Stimulated activated effector memory CD8-positive, alpha-beta T cell treated with anti-CD3 and anti-CD28 coated beads, Interleukin-12 subunit alpha, Interleukin-12 subunit beta, amount 100 ng/mL, for 72 hours (primary cell): ENCODE measurements at regions not wholly inside any gene's neighbourhood (a gene's known extent, or its start where the extent isn't known, plus 50 kb on each side); places are given as distances from the start of the nearest gene placed in this dataset.

ENCODE experiments used
- ATAC-seq: fragments of 150-1000 bp; cut with Tn5 transposase; 2 replicates; pipeline ENCODE4 v1.10.0; 2021
- DNase-seq, 2 donors: peaks; one replicate each; pipeline ENCODE4 v3.0.0; 2021 to 2022; ENCODE audit warnings: low spot score in 2 of 2
- H3K27ac Mint-ChIP-seq: one replicate; pipeline ENCODE4 v1.8.0; 2022; ENCODE audit warnings: mild to moderate bottlenecking, mixed read lengths
- H3K36me3 Mint-ChIP-seq: one replicate; pipeline ENCODE4 v1.8.0; 2022; ENCODE audit warnings: mild to moderate bottlenecking, mixed read lengths
- H3K4me1 Mint-ChIP-seq: one replicate; pipeline ENCODE4 v1.8.0; 2022; ENCODE audit warnings: mixed read lengths
- H3K4me3 Mint-ChIP-seq: one replicate; pipeline ENCODE4 v1.8.0; 2022; ENCODE audit warnings: mild to moderate bottlenecking, mixed read lengths
- H3K9me3 Mint-ChIP-seq: one replicate; pipeline ENCODE4 v1.8.0; 2022; ENCODE audit warnings: mixed read lengths

- Mint-ChIP-seq H3K36me3 (no peaks in the 10 kb centered on the region), H3K4me3 (no peak overlapping the region), H3K27ac (no peak overlapping the region), H3K4me1 (no peaks in the 10 kb centered on the region), H3K9me3 (peaks cover 3% of the 10 kb centered on the region)
- ATAC-seq = no peak
- DNase-seq = no peak
Observed at GRCh38 chr13:70969321-70969720, 861.1 kb upstream of the KLHL1 start.

- Mint-ChIP-seq H3K4me3 (no peak overlapping the region), H3K36me3 (no peaks in the 10 kb centered on the region), H3K9me3 (peaks cover 1% of the 10 kb centered on the region), H3K4me1 (no peaks in the 10 kb centered on the region), H3K27ac (no peak overlapping the region)
- peak; percentile 39 for ATAC-seq
- no peak for DNase-seq
Observed at GRCh38 chr13:70967564-70967963, 859.3 kb upstream of the KLHL1 start.

GRCh38 chr13:70964874-70965273, 856.6 kb upstream of the KLHL1 start:
- ATAC-seq (no peak), DNase-seq (no peak)
- peaks cover 2% of the 10 kb centered on the region for H3K9me3 Mint-ChIP-seq
- no peaks in the 10 kb centered on the region for H3K36me3 Mint-ChIP-seq
- no peak overlapping the region for H3K4me3 Mint-ChIP-seq
- no peak overlapping the region for H3K27ac Mint-ChIP-seq
- H3K4me1 Mint-ChIP-seq = no peaks in the 10 kb centered on the region

GRCh38 chr13:70964124-70964523, 855.9 kb upstream of the KLHL1 start:
- DNase-seq (no peak), ATAC-seq (no peak)
- Mint-ChIP-seq H3K9me3 (peaks cover 2% of the 10 kb centered on the region), H3K4me3 (no peak overlapping the region), H3K27ac (no peak overlapping the region), H3K4me1 (no peaks in the 10 kb centered on the region), H3K36me3 (no peaks in the 10 kb centered on the region)

GRCh38 chr13:70960841-70961443, 852.7 kb upstream of the KLHL1 start:
- DNase-seq (no peak), ATAC-seq (no peak)
- H3K4me1 Mint-ChIP-seq = no peaks in the 10 kb centered on the region
- H3K9me3 Mint-ChIP-seq = peaks cover 5% of the 10 kb centered on the region
- H3K4me3 Mint-ChIP-seq = no peak overlapping the region
- H3K27ac Mint-ChIP-seq = no peak overlapping the region
- H3K36me3 Mint-ChIP-seq = no peaks in the 10 kb centered on the region

- DNase-seq (no peak), ATAC-seq (no peak)
- Mint-ChIP-seq H3K27ac (no peak overlapping the region), H3K4me3 (no peak overlapping the region), H3K9me3 (peaks cover 5% of the 10 kb centered on the region), H3K36me3 (no peaks in the 10 kb centered on the region), H3K4me1 (no peaks in the 10 kb centered on the region)
Observed at GRCh38 chr13:70959035-70959775, 851.0 kb upstream of the KLHL1 start.

GRCh38 chr13:70955887-70956286, 847.6 kb upstream of the KLHL1 start:
- Mint-ChIP-seq H3K36me3 (no peaks in the 10 kb centered on the region), H3K27ac (no peak overlapping the region), H3K4me3 (no peak overlapping the region), H3K9me3 (peaks cover 6% of the 10 kb centered on the region), H3K4me1 (no peaks in the 10 kb centered on the region)
- ATAC-seq (no peak), DNase-seq (no peak)

- peaks cover 3% of the 10 kb centered on the region for H3K9me3 Mint-ChIP-seq
- no peak overlapping the region for H3K4me3 Mint-ChIP-seq
- DNase-seq = no peak
- H3K36me3 Mint-ChIP-seq = no peaks in the 10 kb centered on the region
- no peaks in the 10 kb centered on the region for H3K4me1 Mint-ChIP-seq
- H3K27ac Mint-ChIP-seq = no peak overlapping the region
- ATAC-seq = no peak
Observed at GRCh38 chr13:70950664-70951063, 842.4 kb upstream of the KLHL1 start.

- Mint-ChIP-seq H3K4me1 (no peaks in the 10 kb centered on the region), H3K36me3 (no peaks in the 10 kb centered on the region), H3K27ac (no peak overlapping the region), H3K4me3 (no peak overlapping the region), H3K9me3 (peaks cover 15% of the 10 kb centered on the region)
- no peak for DNase-seq
- ATAC-seq = no peak
Observed at GRCh38 chr13:70945506-70945905, 837.3 kb upstream of the KLHL1 start.

GRCh38 chr13:70941454-70941853, 833.2 kb upstream of the KLHL1 start:
- H3K36me3 Mint-ChIP-seq = no peaks in the 10 kb centered on the region
- H3K4me1 Mint-ChIP-seq = no peaks in the 10 kb centered on the region
- no peak for ATAC-seq
- H3K9me3 Mint-ChIP-seq = peaks cover 24% of the 10 kb centered on the region
- no peak overlapping the region for H3K4me3 Mint-ChIP-seq
- DNase-seq = no peak
- no peak overlapping the region for H3K27ac Mint-ChIP-seq

- Mint-ChIP-seq H3K27ac (no peak overlapping the region), H3K4me1 (no peaks in the 10 kb centered on the region), H3K4me3 (no peak overlapping the region), H3K36me3 (no peaks in the 10 kb centered on the region), H3K9me3 (peaks cover 24% of the 10 kb centered on the region)
- no peak for DNase-seq
- no peak for ATAC-seq
Observed at GRCh38 chr13:70938462-70938861, 830.2 kb upstream of the KLHL1 start.

GRCh38 chr13:70932511-70932910, 824.3 kb upstream of the KLHL1 start:
- ATAC-seq (no peak), DNase-seq (no peak)
- Mint-ChIP-seq H3K36me3 (no peaks in the 10 kb centered on the region), H3K4me1 (no peaks in the 10 kb centered on the region), H3K9me3 (peaks cover 13% of the 10 kb centered on the region), H3K4me3 (no peak overlapping the region), H3K27ac (no peak overlapping the region)

GRCh38 chr13:70923863-70924752, 815.9 kb upstream of the KLHL1 start:
- ATAC-seq (peak; percentile 16), DNase-seq (no peak)
- no peak overlapping the region for H3K4me3 Mint-ChIP-seq
- peaks cover 16% of the 10 kb centered on the region for H3K9me3 Mint-ChIP-seq
- H3K4me1 Mint-ChIP-seq = no peaks in the 10 kb centered on the region
- no peaks in the 10 kb centered on the region for H3K36me3 Mint-ChIP-seq
- H3K27ac Mint-ChIP-seq = no peak overlapping the region

- peaks cover 10% of the 10 kb centered on the region for H3K9me3 Mint-ChIP-seq
- no peak overlapping the region for H3K4me3 Mint-ChIP-seq
- H3K36me3 Mint-ChIP-seq = no peaks in the 10 kb centered on the region
- H3K4me1 Mint-ChIP-seq = no peaks in the 10 kb centered on the region
- DNase-seq = no peak
- ATAC-seq = no peak
- no peak overlapping the region for H3K27ac Mint-ChIP-seq
Observed at GRCh38 chr13:70911286-70911685, 803.0 kb upstream of the KLHL1 start.

GRCh38 chr13:70908795-70909194, 800.5 kb upstream of the KLHL1 start:
- H3K4me3 Mint-ChIP-seq = no peak overlapping the region
- DNase-seq (no peak), ATAC-seq (no peak)
- no peak overlapping the region for H3K27ac Mint-ChIP-seq
- no peaks in the 10 kb centered on the region for H3K36me3 Mint-ChIP-seq
- H3K4me1 Mint-ChIP-seq = no peaks in the 10 kb centered on the region
- H3K9me3 Mint-ChIP-seq = peaks cover 10% of the 10 kb centered on the region

- peaks cover 11% of the 10 kb centered on the region for H3K9me3 Mint-ChIP-seq
- ATAC-seq = no peak
- no peak for DNase-seq
- H3K36me3 Mint-ChIP-seq = no peaks in the 10 kb centered on the region
- no peak overlapping the region for H3K4me3 Mint-ChIP-seq
- H3K4me1 Mint-ChIP-seq = no peaks in the 10 kb centered on the region
- no peak overlapping the region for H3K27ac Mint-ChIP-seq
Observed at GRCh38 chr13:70905035-70905434, 796.8 kb upstream of the KLHL1 start.
